Glutamatergic neuron (in vitro differentiated cells): ENCODE measurements at regions not wholly inside any gene's neighbourhood (a gene's known extent, or its start where the extent isn't known, plus 50 kb on each side); places are given as distances from the start of the nearest gene placed in this dataset.

Source experiments
- DNase-seq: peaks from one replicate; pipeline ENCODE4 v3.0.0; 2022
- H3K27ac Mint-ChIP-seq: one replicate; pipeline ENCODE4 v1.8.0; 2020; ENCODE audit warnings: mild to moderate bottlenecking, mixed read lengths, inconsistent platforms; ENCODE audit not compliant: unreplicated experiment
- H3K27me3 Mint-ChIP-seq: one replicate; pipeline ENCODE4 v1.8.0; 2020; ENCODE audit warnings: mild to moderate bottlenecking, moderate library complexity, mixed read lengths, inconsistent platforms; ENCODE audit not compliant: unreplicated experiment
- H3K36me3 Mint-ChIP-seq: one replicate; pipeline ENCODE4 v1.8.0; 2020; ENCODE audit warnings: mild to moderate bottlenecking, mixed read lengths, inconsistent platforms; ENCODE audit not compliant: unreplicated experiment
- H3K4me1 Mint-ChIP-seq: one replicate; pipeline ENCODE4 v1.8.0; 2020; ENCODE audit warnings: mild to moderate bottlenecking, low read depth, mixed read lengths, inconsistent platforms; ENCODE audit not compliant: unreplicated experiment
- H3K4me3 Mint-ChIP-seq: one replicate; pipeline ENCODE4 v1.8.0; 2020; ENCODE audit warnings: mild to moderate bottlenecking, mixed read lengths, inconsistent platforms; ENCODE audit not compliant: unreplicated experiment
- H3K9me3 Mint-ChIP-seq: one replicate; pipeline ENCODE4 v1.8.0; 2020; ENCODE audit warnings: mild to moderate bottlenecking, moderate library complexity, mixed read lengths, inconsistent platforms; ENCODE audit not compliant: unreplicated experiment
- TF ChIP-seq, protein P1 (sequence below): fragments of 200-600 bp; sonication (generic); IDR thresholded peaks from one replicate; pipeline ENCODE4 v1.5.0; 2021; ENCODE audit not compliant: partially characterized antibody, unreplicated experiment

DNA sequence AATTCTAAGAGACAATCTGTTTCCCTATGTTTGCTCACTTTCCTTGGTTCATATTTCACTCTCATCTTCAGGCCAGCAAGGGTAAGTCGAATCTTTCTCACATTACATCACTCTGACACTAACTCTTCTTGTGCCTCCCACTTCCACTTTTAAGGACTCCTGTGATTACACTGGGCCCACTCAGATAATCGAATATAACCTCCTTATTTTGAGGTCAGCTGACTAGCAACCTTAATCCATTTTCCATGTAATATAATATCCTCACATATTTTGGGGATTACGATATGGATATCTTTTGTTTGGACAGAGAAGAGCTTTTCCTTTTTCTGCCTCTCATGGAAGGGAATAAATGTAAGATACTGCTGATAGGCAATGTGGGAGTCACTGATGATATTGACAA, 2015.7 kb upstream of the LRRTM1 start:
- no peak for DNase-seq
- Mint-ChIP-seq H3K4me1 (no peaks in the 10 kb centered on the region), H3K36me3 (no peaks in the 10 kb centered on the region)

DNA sequence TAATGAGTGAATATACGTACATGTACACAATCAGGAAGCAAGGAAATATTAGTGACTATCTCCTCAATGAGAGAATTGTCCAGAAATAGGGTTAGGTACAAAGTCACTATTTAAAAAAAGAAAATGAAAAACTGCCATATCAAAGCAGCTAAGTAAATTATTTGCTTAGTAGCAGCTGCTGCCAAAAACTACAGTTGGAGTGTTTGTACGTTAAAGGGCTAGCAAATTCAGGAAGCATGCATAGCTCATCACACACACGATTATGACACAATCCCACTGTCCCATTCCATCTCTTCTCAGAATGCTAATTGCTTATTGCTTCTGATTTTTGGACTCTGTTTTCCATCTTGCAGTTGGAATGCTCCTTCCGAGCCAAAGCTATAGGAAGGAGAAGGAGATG, 2012.5 kb upstream of the LRRTM1 start:
- Mint-ChIP-seq H3K27me3 (no peaks in the 10 kb centered on the region), H3K36me3 (no peaks in the 10 kb centered on the region), H3K9me3 (peaks cover 3% of the 10 kb centered on the region), H3K4me3 (no peak overlapping the region), H3K27ac (no peak overlapping the region), H3K4me1 (no peaks in the 10 kb centered on the region)
- TF ChIP-seq, protein P1, sequence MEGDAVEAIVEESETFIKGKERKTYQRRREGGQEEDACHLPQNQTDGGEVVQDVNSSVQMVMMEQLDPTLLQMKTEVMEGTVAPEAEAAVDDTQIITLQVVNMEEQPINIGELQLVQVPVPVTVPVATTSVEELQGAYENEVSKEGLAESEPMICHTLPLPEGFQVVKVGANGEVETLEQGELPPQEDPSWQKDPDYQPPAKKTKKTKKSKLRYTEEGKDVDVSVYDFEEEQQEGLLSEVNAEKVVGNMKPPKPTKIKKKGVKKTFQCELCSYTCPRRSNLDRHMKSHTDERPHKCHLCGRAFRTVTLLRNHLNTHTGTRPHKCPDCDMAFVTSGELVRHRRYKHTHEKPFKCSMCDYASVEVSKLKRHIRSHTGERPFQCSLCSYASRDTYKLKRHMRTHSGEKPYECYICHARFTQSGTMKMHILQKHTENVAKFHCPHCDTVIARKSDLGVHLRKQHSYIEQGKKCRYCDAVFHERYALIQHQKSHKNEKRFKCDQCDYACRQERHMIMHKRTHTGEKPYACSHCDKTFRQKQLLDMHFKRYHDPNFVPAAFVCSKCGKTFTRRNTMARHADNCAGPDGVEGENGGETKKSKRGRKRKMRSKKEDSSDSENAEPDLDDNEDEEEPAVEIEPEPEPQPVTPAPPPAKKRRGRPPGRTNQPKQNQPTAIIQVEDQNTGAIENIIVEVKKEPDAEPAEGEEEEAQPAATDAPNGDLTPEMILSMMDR, result no peak
- DNase-seq, result no peak

More for the DNA sequence above, 2015.7 kb upstream of the LRRTM1 start:
- Mint-ChIP-seq H3K27ac (no peak overlapping the region), H3K9me3 (peaks cover 3% of the 10 kb centered on the region), H3K4me3 (no peak overlapping the region), H3K27me3 (no peaks in the 10 kb centered on the region)
- TF ChIP-seq, protein P1, result no peak

DNA sequence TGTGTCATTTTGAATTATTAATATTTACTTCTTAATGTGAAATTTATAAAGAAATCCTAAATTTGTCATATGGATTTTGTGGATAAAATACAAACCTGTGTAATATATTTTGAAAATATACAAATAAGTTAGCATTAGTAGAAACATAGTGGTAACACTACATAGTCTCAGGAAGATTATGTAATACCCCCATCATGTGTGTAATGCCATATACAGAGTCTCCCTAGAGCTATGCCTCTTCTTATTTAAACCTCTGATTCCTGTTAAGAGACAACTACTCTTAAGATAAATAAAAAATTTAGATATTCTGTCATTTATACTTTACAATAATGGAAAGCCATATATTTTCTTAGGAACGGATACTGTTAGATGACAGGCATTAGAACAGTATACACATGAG, 2012.0 kb upstream of the LRRTM1 start:
- Mint-ChIP-seq H3K36me3 (no peaks in the 10 kb centered on the region), H3K27ac (no peak overlapping the region), H3K27me3 (no peaks in the 10 kb centered on the region), H3K9me3 (peaks cover 3% of the 10 kb centered on the region), H3K4me1 (no peaks in the 10 kb centered on the region), H3K4me3 (no peak overlapping the region)
- no peak for DNase-seq
- TF ChIP-seq, protein P1, result no peak

DNA sequence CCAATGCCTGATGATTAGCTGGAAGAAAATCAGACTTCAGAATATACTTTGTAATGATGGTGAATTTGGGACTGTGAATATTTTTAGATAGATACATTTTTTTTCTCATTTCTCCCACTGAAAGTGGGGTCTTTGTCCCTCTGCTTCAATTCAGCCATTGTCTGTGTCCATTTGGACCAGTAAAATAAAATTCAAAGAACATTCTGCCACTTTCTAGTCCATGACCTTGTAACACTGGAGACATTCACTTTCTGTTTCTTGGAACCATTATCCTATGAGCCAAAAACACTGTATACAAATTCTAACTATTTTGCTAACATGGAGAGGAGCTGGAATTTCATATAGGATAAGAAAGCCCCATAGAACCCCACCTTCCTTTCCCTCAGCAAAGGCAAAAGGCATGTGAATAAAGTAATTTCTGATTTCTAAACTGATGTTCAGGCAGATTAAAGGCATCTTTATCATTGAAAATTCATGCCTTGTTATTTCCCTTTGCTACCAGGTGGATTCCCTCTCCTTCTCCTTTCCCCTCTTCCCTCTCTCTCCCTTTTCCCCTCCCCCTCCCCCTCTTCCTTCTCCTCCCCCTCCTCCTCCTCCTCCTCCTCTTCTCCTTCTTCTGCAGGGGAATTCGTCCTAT, 2010.4 kb upstream of the LRRTM1 start:
- Mint-ChIP-seq H3K4me1 (no peaks in the 10 kb centered on the region), H3K27me3 (no peaks in the 10 kb centered on the region)

DNA sequence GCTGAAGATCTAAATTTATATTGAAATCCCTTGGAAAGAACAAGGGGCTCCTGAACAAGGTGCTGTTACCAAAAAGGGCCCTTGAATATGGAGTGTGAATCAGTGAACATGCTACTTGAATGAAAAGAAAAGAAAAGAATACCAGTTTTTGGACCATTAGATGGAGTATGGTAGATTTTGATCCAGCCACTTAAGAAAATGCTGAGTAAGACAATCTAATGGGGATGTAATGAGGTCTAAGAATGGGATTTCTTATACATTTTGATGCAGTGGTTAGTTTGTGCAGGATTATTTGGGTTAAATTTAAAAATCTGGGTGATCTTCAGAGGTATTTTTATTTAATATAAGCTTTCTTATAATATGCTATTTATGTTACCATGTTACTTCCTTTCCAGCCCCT, 2003.0 kb upstream of the LRRTM1 start:
- no peaks in the 10 kb centered on the region for H3K36me3 Mint-ChIP-seq
- no peak overlapping the region for H3K4me3 Mint-ChIP-seq
- H3K9me3 Mint-ChIP-seq, result no peaks in the 10 kb centered on the region
- DNase-seq, result no peak
- H3K27me3 Mint-ChIP-seq, result no peaks in the 10 kb centered on the region
- TF ChIP-seq, protein P1, result no peak
- no peaks in the 10 kb centered on the region for H3K4me1 Mint-ChIP-seq
- no peak overlapping the region for H3K27ac Mint-ChIP-seq

More for the DNA sequence above, 2010.4 kb upstream of the LRRTM1 start:
- Mint-ChIP-seq H3K9me3 (peaks cover 3% of the 10 kb centered on the region), H3K27ac (no peak overlapping the region), H3K4me3 (no peak overlapping the region), H3K36me3 (no peaks in the 10 kb centered on the region)
- DNase-seq, result no peak
- TF ChIP-seq, protein P1, result no peak
